ENCODE measurements at regions not wholly inside any gene's neighbourhood (a gene's known extent, or its start where the extent isn't known, plus 50 kb on each side); places are given as distances from the start of the nearest gene placed in this dataset.

GRCh38 chr13:47350334-47351124 lies 453.7 kb upstream of the HTR2A start:
- ChIA-PET POLR2A (no interaction called here), CTCF (no interaction called here)
- no peak for DNase-seq

More at GRCh38 chr13:47350334-47351124, 453.7 kb upstream of the HTR2A start:
- no peak for ATAC-seq (ENCODE audit: low read depth)
- no peak overlapping the region for H3K4me3 ChIP-seq (ENCODE audit: control extremely low read depth in 1 of 5, extremely low read depth in 1 of 5, insufficient read depth in 1 of 5, low read depth in 2 of 5, low read length in 4 of 5)
- no peak overlapping the region for H3K4me2 ChIP-seq (replicated peaks; ENCODE audit: low read depth, low read length, poor library complexity, severe bottlenecking)
- no peak overlapping the region for H2AFZ ChIP-seq (ENCODE audit: insufficient read depth, low read depth, low read length, poor library complexity, severe bottlenecking)
- no peaks in the 10 kb centered on the region for H3K27me3 ChIP-seq (replicated peaks in 1 of 4; ENCODE audit: control extremely low read depth in 1 of 4, control insufficient read depth in 3 of 4, insufficient read depth in 4 of 4, low read length in 3 of 4)
- peaks cover 0 to 5% (median 0%) of the 10 kb centered on the region in 3 donors for H3K9me3 ChIP-seq (ENCODE audit: control extremely low read depth in 1 of 3, control insufficient read depth in 2 of 3, insufficient read depth in 1 of 3, low read length in 2 of 3)
- no peaks in the 10 kb centered on the region for H3K79me2 ChIP-seq (ENCODE audit: control insufficient read depth, insufficient read depth, low read length)
- H3K36me3 ChIP-seq (replicated peaks in 1 of 2; ENCODE audit: control extremely low read depth in 1 of 2, control insufficient read depth in 1 of 2, extremely low read depth in 1 of 2, insufficient read depth in 2 of 2, low read length in 1 of 2): no peaks in the 10 kb centered on the region
- no peaks in the 10 kb centered on the region for H3K9me3 Mint-ChIP-seq (ENCODE audit: insufficient read depth)
- no peak overlapping the region for H3K27ac ChIP-seq (ENCODE audit: low read length in 2 of 2)
- intact Hi-C loops (cut with micrococcal nuclease): no loop called here
- TF ChIP-seq CTCF (IDR thresholded peaks at IDR 0.05): no peak
- no peak for TF ChIP-seq EZH2 (IDR thresholded peaks at IDR 0.05; ENCODE audit: borderline replicate concordance, insufficient read depth, low read depth, low read length, poor library complexity, severe bottlenecking)
- no CpG with 5 or more reads among the region's 2 CpGs for WGBS (ENCODE audit: insufficient coverage)
- no peaks in the 10 kb centered on the region for H3K4me1 Mint-ChIP-seq
- H4K20me1 ChIP-seq (ENCODE audit: control insufficient read depth, insufficient read depth, low read length, poor library complexity, severe bottlenecking): no peaks in the 10 kb centered on the region
- H3K9ac ChIP-seq (ENCODE audit: low read length): no peak overlapping the region
- H3K27me3 Mint-ChIP-seq: no peaks in the 10 kb centered on the region
- no peak overlapping the region for H3K27ac Mint-ChIP-seq
- H3K4me3 Mint-ChIP-seq: no peak overlapping the region
- no peaks in the 10 kb centered on the region for H3K4me1 ChIP-seq (ENCODE audit: control insufficient read depth in 2 of 2, insufficient read depth in 2 of 2, low read length in 2 of 2)

Measured in B cell (primary cell).